HG03432 (cell line): ENCODE measurements at regions not wholly inside any gene's neighbourhood (a gene's known extent, or its start where the extent isn't known, plus 50 kb on each side); places are given as distances from the start of the nearest gene placed in this dataset.

Source experiments
- ATAC-seq: cut with Tn5 transposase; IDR thresholded peaks from one replicate; pipeline ENCODE4 v1.9.1; 2021; ENCODE audit warnings: mild to moderate bottlenecking, moderate library complexity; ENCODE audit not compliant: unreplicated experiment

DNA sequence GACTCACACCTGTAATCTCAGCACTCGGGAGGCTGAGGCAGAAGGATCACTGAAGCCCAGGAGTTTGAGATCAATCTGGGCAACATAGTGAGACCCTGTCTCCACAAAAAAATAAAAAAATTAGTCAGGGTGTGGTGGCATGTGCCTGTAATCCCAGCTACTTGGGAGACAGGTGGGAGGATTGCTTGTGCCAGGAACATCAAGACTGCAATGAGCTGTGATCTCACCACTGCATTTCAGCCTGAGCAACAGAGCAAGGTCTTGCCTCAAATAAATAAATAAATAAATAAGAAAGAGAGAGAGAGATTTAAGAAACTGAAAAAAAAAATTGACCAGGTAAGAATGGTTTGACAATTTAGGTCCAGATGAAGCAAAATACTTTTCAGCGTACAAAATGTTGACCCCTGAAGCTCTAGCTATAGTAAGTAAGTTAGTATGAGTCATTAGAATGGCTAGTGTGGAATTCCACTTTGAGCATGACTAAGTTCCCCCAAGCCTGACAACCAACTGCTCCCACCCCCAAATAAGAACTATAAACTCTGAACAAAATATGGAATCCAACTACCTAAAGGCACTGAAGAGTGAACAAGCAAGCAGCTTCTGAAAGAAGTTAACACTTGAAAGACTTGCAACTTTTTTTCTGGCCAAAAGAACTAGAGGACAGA, 217.8 kb upstream of the TLE4 start:
- no peak for ATAC-seq

DNA sequence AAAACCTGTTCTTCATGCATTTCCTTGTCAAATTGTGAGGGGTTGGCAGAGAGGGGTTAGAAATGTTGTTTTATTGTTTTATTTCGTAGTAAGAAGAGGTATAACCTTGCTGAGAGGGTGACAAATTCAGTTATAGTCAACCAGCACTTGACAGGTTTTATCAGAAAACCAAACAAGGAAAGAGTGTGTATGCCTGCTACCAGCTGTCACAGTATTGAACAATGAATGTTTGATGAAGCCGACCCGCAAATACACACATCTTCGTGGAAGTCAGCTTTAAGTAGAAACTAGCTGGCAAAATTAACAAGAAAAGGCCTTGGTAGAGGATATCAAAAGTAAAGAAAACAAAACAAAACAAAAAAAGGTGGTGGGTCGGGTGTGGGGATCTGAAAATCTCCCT, 214.6 kb upstream of the TLE4 start:
- no peak for ATAC-seq

DNA sequence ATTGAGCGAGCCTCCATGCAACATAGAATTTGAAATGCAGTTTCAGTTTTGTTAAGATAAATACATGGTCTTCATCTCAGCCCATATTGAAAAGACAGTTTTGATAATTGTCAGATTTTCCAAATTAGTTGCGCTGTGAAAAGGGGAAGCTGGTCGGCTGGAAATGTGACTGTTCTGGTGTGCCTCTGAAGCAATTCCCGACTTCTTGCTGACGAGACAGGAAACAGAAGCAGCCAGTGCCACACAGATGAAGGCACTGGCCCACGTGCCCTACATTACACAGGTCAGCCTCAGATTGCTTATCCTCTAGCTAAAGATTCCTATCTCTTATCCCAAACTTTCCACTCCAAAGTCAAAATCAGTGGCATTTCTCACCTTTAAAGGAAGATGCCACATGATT, 214.1 kb upstream of the TLE4 start:
- ATAC-seq = no peak

DNA sequence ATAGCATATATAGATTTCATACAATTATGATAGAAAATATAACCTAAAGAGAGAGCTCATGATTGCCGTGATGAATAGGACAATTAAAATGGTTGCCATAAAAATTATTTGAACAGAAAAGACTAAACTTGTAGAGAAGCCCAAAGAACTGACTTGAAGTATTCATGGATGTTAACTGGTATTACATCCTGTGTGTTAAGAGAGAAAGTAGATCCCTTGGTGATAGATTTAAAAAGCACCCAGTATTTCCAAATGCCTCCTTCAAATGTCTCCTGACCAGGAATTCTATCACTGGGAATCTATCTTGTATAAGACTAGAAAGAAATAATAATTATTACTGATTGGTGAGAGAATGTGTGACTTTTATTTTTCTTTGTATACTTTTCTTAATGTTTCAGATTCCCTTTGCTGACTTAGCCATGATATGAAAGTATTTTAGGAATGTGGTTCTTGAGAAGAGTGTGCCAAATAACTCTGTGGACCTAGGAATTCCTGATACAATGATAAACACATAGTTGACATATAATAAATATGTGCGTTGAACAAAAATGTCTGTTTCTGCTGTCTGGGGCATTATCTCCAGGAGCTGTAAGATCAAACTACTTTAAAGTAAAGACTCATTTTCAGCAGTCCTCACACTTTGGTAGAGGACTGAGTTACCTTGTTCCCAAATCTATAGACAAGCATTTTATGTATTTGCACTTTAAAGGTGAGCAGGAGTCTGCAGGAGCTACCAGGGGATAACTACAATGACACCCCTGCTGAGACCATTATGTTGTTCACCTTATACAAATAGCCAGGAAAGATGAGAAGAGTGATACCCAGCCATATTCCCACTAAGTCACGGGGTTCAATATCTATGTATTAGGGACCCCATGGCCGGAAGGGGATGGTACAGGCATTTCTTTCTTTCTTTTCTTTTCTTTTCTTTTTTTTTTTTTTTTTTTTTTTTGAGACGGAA, 211.1 kb upstream of the TLE4 start:
- ATAC-seq = no peak

DNA sequence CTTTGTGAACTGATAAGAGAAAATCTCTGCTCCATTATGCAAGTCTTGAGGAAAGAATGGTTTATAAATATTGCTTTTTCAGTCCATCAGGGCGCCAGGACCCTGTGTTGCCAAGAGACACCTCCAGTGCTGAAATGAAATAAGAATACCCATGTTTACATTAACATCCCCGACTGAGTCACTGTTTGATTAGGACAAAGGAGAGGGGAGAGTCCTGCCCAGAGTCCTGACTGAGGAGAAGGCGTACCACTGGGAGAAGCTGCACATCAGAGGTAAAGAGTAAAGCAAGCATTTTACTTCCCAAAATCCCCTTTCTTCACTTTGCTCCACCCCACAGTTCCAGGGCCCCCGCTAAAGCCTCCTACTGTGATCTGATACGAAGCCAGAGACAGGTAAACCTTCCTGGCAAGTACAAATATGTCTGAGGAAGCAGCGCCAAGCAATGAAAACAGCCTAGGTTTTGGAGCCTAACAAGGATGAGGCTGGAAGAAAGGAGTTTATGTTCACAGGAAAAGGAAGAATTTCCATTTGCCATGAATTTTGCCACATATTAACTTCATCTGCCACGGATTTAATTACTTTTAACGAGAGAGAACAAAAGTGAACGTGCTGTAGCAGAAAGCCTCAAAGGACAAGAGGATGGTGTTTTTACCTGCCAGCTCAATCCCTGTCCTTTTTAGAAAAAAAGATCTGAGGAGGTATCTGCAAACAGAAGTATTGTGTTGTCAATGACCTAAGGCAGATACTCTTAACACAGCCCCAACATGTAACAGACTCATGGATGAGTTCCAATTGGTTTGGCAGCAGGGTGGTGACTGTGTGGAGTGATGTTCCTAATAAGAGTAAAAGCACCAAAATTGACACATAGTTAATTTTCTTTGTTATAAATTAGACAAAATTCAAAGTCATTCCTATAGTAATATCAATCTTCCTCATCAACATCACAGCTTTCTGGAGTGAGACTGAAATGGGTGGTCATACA, 209.4 kb upstream of the TLE4 start:
- ATAC-seq = no peak

DNA sequence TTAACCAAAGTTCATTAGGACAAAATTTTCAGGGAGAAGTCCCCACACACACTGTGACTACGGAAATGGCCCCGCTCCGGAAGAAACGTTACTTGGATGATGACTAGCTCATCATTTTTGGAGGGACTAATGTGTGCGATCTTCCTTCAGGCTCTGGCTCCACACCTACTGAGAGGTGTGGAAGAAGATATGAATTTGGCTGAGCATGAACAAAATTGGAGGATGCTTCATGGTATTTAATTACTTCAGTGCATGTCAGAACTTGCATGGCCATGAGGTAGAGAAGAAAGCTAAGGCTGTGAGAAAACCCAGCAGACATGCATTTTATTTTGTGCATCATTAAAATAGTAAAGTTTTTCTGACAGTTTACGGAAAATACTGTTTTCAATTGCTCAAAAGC, 202.1 kb upstream of the TLE4 start:
- ATAC-seq = no peak

DNA sequence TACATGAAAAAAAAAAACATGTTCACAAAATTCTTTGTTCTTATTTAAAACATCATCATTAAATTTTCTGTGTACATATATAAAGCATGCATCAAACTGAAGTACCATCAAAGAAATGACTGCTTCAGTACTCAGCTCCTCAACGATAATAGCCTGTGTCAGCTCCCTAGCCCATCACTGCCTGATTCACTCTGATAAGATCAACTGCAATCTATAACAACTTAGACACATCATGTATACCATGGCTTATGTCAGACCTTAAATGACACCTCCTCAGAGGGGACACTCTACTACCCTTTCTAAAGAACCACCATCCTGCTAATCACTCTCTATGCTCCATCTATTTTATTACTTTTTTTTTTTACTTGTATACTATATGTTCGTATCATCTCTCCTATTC, 200.5 kb upstream of the TLE4 start:
- no peak for ATAC-seq

DNA sequence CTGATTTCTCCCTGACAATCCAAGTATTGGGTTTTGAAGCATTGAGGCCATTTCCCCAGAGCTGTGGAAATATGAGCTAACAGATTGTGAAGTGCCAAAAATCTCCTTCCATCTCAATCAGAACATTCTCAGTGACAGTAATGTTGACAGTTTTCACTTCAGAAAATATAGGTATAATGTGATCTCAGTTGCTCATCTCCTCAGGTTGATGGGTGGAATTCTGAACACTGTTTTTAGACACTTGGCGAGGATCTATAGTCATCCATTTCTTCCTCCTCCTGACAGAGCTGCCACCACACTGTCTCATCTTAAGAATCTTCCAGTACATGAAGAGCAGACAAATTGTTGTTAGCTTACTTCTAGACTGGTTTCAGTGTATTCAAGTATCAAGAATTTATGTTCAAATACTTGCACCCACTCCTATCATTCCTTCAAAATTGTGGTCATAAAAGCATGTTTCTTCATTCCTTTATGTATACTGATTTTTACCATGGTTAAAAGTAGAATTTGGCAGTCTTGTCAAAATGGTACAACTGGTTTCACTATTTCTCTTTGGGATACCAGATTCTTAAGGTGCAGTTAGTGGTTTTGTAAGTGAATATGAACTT, 199.7 kb upstream of the TLE4 start:
- no peak for ATAC-seq

DNA sequence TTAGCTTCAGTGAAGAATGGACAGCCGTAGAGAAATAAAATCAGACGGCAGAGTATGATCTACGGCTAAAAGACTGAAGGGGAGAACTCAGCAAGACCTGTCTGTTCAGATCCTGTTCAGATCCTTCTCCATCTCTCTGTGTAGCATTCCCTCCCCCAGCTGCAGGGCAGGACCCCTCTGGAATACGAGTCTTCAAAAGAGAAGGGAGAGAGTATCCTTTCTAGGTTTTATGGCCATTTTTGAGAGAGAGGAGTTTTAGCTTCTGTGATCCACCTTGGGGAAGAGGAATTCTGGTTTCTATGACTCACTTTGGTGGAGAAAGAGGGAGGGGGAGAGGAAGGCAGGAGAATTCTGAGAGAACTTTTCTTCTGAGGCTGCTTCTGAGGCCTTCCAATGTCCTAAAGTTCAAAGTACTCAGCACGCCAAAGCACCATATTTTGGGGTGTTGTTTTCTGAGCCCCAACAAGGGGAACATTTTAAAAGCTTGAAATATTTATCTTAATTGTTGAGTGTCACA, 194.4 kb upstream of the TLE4 start:
- no peak for ATAC-seq

DNA sequence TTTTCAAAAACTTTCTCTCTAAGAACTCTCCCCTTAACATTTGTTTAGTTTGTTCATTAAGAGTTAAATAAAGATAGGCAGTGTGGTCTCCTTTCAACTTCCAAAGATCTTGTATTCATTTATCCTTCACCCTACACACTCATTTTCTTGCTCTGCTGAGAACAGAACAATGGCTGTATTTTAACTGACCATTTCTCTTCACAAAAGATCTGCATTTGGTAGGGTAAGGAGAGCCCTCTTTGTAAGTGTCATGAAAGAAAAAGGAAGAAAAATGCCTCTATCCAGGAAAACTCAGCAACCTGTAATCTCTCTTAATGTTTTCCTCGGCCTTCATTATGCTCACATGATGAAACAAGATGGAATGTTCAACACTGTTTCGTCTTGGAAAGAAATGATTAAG, 193.7 kb upstream of the TLE4 start:
- ATAC-seq = no peak

DNA sequence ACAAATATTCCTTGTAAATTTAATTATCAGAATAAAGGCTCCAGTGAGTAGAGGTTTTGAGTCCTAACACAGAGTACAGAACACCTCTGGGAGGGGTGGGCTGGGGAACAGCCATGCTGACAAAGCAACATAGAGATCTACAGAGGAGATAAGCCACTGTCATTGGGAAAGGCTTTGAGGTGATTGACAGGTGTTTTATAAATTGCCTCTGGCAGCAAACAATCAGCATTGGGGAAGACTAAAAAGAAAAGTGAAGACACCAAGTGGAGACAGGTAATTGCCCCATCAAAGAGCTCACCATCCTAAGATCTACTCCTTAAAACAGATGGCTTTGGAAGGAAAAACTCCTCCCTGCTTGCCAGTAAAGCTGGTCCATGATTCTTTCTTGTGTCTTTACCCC, 189.7 kb upstream of the TLE4 start:
- no peak for ATAC-seq

DNA sequence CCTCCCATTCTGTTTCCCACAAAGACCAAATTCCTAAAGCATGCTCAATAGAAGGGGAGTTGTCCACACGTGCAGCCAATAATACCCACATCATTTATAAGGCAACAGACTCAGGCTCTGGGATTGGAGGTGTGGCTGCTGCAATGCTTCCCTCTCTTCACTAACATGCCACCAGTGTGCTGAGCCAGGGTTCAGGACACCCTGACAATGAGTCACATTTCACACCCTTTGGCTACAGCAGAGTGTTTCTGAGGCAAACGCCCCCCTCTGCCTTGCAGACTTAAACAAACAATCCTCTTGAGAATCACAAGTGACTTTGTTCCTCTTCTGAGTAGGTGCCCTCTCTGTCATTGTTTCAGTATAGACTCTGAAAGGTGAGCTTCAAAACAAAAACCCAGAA, 189.3 kb upstream of the TLE4 start:
- no peak for ATAC-seq

DNA sequence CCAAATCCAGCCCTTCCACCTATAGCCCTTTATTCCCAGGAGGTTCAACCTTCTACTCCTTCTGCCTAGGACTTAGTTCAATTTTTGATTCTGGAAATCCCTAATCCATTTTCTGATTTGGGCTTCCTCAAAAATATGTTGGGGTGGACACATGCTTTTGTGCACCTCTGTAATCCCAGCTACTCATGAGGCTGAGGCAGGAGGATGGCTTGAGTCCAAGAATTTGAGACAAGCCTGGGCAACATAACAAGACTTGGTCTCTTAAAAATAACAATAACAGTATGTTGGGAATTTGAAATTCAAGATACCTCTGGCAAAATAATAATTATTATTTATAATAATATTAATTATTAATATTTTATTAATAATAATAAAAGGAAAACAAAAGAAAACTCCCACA, 188.7 kb upstream of the TLE4 start:
- ATAC-seq = no peak

DNA sequence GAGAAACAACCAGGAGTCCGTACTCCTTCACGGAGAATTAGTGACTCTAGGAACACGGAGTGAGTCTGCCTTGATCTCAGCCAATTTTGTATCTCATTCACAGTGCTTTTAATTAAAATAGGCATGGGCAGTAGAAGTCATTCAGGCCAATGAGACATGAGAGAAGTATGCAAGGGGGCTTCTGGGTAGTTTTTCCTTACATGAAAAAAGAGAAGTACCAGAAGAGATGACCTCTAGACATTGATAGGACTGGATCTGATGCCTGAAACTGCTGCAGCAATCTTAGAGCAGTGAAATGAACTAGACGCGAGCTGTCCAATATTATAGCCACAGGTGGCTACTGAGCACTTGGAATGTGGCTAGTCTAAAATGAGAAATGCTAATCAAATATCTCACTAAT, 187.7 kb upstream of the TLE4 start:
- no peak for ATAC-seq

DNA sequence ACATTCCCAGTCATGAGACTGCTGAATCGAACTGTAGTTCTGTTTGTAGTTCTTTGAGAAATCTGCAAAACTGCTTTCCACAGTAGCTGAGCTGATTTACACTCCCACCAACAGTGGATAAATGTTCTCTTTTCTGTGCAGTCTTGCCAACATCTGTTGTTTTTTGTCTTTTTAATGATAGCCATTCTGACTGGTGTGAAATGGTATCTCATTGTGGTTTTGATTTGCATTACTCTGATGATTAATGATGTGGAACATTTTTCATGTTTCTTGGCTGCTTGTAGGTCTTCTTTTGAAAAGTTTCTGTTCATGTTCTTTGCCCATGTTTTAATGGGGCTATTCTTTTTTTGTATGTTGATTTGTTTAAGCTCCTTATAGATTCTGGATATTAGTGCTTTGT, 187.3 kb upstream of the TLE4 start:
- no peak for ATAC-seq

DNA sequence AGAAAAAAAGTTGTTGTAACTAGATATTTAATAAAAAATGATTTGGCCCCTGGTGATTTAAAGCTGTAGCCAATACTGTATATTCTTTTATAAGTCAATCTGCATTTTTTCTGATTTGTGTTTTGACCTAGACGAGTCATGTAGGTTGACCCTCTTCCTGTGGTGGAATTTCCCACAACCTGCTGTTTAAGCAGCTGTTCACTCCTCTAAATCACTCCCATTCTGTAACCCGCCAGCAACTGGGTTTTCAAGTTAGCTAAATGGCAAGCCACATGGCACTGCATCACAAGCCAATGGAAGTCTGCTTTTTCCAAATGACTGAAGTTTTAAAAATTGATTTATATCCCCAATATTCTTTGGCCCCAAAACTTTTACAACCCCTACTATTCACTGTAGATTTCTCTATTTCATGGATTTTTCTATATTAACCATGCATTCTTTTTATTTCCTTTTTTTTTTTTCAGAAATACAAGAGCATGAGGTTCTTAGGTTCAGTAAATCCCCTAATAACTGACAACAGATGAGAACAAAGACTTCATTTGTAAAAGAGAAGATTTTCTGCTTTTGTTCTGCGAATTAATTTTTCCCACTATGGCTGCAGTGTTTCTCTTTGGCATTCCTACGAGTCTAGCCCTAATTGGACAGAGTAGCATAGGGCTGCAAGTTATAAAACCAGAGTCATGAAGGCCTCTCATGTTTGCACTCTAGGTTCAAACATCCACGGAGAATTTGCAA, 184.5 kb upstream of the TLE4 start:
- ATAC-seq = no peak

DNA sequence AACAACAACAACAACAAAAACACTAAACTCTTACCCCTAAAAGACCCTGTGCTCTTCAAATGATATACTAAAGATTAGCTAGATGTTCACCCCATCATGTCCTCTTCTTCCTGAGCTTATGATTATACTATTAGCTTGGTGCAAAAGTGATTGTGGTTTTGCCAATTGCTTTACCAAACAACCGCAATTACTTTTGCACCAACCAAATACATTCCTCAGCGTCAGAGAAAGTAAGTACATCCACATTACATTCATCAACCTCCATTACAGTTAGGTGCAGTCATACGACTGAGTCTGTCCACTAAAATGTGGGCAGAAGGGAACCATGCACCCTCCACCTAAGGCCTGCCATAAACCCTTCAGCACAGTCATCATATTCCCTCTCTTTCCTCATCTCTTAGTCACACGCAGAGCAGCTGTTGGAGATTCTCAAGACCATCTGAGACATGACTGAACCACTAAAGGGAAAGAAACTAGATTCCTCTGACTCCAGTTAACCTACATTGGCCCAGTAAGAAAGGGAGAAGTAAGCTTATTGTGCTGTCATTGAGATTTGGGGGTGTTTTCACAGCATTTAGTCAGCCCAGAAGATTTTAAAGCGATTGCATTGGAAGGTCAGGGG, 181.6 kb upstream of the TLE4 start:
- ATAC-seq = no peak

DNA sequence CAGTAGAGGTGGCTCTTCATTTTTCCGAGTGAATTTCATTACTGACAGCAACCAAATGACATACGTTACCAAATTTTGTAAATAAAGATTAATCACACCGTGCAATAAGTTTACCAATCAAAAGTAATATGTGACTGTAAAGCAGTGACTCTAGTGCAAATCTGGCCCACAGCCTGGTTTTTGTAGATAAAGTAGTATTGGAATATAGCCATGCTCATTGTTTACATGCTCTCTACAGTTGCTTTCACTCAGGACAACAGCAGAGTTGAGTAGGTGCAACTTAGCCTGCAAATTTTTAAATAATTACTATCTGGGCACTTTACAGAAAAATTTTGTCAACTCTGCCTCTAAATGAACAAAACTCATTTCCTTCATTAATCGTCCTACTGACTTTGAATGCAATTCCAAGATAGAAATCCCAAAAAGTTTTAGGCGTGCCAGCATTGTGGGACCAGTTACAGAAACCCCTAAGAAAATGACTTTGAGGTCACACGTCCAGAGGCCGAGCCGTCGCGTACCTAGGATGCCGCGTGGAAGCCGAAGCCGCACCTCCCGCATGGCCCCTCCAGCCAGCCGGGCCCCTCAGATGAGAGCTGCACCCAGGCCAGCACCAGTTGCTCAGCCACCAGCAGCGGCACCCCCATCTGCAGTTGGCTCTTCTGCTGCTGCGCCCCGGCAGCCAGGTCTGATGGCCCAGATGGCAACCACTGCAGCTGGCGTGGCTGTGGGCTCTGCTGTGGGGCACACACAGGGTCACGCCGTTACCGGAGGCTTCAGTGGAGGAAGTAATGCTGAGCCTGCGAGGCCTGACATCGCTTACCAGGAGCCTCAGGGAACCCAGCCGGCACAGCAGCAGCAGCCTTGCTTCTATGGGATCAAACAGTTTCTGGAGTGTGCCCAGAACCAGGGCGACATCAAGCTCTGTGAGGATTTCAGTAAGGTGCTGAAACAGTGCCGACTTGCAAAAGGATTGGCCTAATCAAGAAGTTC, 180.7 kb upstream of the TLE4 start:
- ATAC-seq = no peak
